ENCODE measurements at regions not wholly inside any gene's neighbourhood (a gene's known extent, or its start where the extent isn't known, plus 50 kb on each side); places are given as distances from the start of the nearest gene placed in this dataset.

DNA sequence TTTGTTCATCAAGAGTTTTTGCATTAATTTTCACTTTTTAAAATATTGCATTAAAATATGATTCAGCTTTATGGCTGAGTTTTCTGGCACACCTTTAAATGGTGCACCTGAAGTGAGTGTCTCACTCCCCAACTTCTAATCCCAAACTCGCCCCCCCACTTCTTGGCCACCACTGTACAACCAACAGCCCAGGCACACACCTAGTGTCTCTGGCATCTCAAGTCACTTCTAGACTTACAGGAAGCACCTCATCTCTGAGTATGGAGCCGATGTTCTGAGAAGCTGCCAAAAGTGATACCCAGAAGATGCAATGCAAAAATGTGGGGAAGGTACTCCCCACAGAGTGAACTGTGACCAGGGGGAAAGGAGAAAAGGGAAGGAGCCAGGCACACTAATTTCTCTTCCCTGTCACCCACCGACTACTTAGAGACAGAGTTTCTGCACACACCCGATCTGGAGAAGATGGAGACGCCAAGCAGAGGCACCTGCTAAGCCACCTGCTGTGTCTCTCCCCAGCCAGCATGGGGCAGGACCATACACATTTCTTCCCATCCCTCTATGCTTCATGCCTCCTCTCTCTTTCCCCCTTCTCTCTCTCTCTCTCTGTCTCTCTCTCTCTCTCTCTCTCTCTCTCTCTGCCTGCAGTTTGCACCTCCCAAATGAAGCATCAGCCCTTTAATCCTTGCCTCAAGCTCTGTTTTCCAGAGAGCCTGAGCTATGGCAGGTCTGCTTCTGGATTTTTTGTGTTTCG, 155.3 kb upstream of the ZNF507 start:
- FAIRE-seq, result no peak
- TF ChIP-seq POLR2A (IDR thresholded peaks at IDR 0.05; ENCODE audit: low read depth, low read length) (no peak), TAF1 (IDR thresholded peaks at IDR 0.05; ENCODE audit: borderline replicate concordance, low read depth, low read length) (no peak), POLR2AphosphoS5 (IDR thresholded peaks at IDR 0.05; ENCODE audit: low read depth, low read length) (no peak)

GRCh38 chr19:32191921-32192320, 153.5 kb upstream of the ZNF507 start:
- no peak for TF ChIP-seq POLR2AphosphoS5 (IDR thresholded peaks at IDR 0.05; ENCODE audit: low read depth, low read length)
- no peak for TF ChIP-seq TAF1 (IDR thresholded peaks at IDR 0.05; ENCODE audit: borderline replicate concordance, low read depth, low read length)
- TF ChIP-seq POLR2A (IDR thresholded peaks at IDR 0.05; ENCODE audit: low read depth, low read length), result no peak
- FAIRE-seq, result no peak
- DNase-seq (ENCODE audit: insufficient read length), result no peak

More for the DNA sequence above, 155.3 kb upstream of the ZNF507 start:
- DNase-seq (ENCODE audit: insufficient read length), result no peak

DNA sequence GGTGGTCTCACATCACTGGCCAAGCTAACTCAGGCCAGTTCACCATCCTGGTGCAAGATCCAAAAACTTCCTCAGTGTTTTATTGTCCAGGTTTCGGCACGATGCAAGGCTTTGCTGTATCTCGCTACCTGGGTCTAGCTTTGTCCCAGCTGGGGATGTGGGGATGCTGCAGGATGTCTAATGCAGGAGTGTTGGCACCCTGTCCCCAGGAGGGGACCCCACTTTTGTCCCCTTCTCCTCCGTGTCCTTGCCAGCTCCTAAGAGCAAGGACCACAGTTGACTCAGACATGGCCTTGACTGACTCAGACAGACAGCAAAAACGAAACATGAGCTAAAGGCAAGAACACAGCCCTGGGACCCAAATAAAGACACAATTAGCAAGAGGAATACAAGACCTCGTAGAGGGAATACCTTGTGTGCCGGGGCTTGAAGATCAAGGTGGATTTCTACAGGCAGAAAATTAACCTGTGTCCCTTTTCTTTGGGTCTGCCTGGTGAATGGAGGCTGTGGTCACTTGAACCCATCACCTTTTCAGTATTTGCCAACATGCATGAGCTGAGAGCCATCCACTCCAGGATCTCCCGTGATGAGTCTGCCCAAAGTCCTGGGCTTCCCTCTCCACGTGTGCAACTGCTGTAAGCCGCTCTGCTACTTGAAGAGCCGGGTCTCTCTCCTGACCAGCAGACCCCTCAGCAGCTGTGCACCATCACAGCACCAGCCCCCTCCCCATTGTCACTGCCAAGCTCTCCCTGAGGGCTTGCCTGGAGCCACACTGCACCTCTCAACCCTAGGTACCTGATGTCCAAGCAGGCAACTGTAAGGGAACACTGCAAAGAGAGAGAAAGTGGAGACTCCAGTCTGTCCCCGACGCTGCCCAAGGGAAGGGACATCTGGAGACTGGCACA, 149.5 kb upstream of the ZNF507 start:
- FAIRE-seq, result no peak
- TF ChIP-seq POLR2A (IDR thresholded peaks at IDR 0.05; ENCODE audit: low read depth, low read length), result no peak
- no peak for TF ChIP-seq TAF1 (IDR thresholded peaks at IDR 0.05; ENCODE audit: borderline replicate concordance, low read depth, low read length)
- no peak for TF ChIP-seq POLR2AphosphoS5 (IDR thresholded peaks at IDR 0.05; ENCODE audit: low read depth, low read length)
- no peak for DNase-seq (ENCODE audit: insufficient read length)

- TF ChIP-seq POLR2AphosphoS5 (IDR thresholded peaks at IDR 0.05; ENCODE audit: low read depth, low read length) (no peak), POLR2A (IDR thresholded peaks at IDR 0.05; ENCODE audit: low read depth, low read length) (no peak), TAF1 (IDR thresholded peaks at IDR 0.05; ENCODE audit: borderline replicate concordance, low read depth, low read length) (no peak)
- no peak for DNase-seq (ENCODE audit: insufficient read length)
- no peak for FAIRE-seq
These were observed 148.6 kb upstream of the ZNF507 start for GRCh38 chr19:32196690-32197420.

DNA sequence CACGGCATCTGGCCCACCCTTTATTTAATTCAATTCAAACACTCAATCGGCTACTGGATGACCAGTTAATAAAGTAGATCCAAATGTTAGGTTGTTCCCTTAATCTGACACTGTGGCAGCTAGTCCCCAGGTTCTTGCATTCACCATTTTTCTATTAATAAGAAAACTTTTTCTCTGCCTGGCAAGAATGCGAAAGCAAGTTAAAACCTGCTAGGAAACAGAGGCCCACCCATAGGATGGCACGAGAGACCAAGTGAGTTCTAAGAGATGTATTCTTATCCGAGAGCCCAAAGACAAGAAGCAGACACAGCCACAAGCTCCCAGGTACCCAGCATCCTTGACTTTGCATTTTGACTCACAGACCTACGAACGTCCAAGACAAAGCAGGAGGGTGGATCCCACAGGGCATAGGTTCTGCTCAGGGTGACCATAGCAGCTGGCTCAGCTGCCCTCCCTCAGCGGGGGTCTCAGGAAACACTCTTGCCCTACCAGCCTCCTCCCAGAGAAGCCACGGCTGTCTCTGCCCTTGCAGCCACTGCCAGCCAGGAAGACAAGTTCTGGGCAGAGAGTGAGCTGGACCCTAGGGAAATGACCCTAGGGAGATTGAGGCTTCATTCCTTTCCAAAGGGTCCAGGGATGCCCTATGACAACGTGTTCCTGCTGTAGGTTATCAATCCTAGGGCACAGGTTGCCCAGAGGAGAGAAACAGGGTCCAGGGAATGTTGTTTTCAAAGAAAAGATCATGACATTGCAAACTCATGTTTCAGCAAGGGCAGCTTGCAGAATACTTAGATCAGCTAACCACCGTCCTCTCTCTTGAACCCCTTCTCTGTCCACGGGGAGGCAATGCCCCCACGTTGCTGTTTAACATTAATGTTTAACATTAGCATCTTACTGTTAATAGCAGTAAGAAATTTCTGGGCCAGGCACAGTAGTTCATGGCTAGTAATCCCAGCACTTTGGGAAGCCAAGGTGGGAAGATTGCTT, 147.2 kb upstream of the ZNF507 start:
- DNase-seq (ENCODE audit: insufficient read length), result no peak
- FAIRE-seq, result no peak
- TF ChIP-seq POLR2A (IDR thresholded peaks at IDR 0.05; ENCODE audit: low read depth, low read length) (no peak), POLR2AphosphoS5 (IDR thresholded peaks at IDR 0.05; ENCODE audit: low read depth, low read length) (no peak), TAF1 (IDR thresholded peaks at IDR 0.05; ENCODE audit: borderline replicate concordance, low read depth, low read length) (no peak)

DNA sequence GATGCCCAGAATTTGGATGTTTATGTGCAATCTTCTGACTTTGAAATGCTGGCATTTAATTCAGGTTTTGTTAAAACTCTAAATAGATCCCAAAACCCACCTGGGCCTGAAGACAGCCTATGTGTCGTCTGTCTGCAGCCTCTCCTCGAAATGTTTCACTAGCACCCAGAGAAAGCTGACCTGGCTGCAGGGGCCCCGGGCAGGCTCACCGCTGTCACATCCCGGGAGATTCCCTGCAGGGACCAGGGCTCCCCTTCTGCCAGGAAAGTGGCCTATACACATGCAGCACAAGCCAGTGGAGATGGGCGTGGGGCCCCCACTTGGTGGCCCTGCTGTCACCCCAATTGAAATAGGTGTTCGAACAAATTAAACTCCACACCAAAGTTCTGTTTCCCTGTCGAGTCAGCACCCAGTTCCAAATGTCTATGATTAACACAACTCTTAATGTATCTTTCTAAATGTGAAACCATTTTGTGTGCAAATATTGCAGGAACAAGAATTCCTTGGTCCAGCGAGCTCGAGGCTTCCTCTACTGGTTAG, 145.8 kb upstream of the ZNF507 start:
- FAIRE-seq (no peak), DNase-seq (ENCODE audit: insufficient read length) (no peak)
- TF ChIP-seq POLR2AphosphoS5 (IDR thresholded peaks at IDR 0.05; ENCODE audit: low read depth, low read length) (no peak), POLR2A (IDR thresholded peaks at IDR 0.05; ENCODE audit: low read depth, low read length) (no peak), TAF1 (IDR thresholded peaks at IDR 0.05; ENCODE audit: borderline replicate concordance, low read depth, low read length) (no peak)

- no peak for FAIRE-seq
- TF ChIP-seq POLR2A (IDR thresholded peaks at IDR 0.05; ENCODE audit: low read depth, low read length) (no peak), POLR2AphosphoS5 (IDR thresholded peaks at IDR 0.05; ENCODE audit: low read depth, low read length) (no peak), TAF1 (IDR thresholded peaks at IDR 0.05; ENCODE audit: borderline replicate concordance, low read depth, low read length) (no peak)
- no peak for DNase-seq (ENCODE audit: insufficient read length)
These were observed 144.9 kb upstream of the ZNF507 start for GRCh38 chr19:32200312-32201038.

- DNase-seq (ENCODE audit: insufficient read length) (no peak), FAIRE-seq (no peak)
- no peak for TF ChIP-seq POLR2AphosphoS5 (IDR thresholded peaks at IDR 0.05; ENCODE audit: low read depth, low read length)
- no peak for TF ChIP-seq TAF1 (IDR thresholded peaks at IDR 0.05; ENCODE audit: borderline replicate concordance, low read depth, low read length)
- no peak for TF ChIP-seq POLR2A (IDR thresholded peaks at IDR 0.05; ENCODE audit: low read depth, low read length)
These were observed 144.2 kb upstream of the ZNF507 start for GRCh38 chr19:32201211-32201610.

DNA sequence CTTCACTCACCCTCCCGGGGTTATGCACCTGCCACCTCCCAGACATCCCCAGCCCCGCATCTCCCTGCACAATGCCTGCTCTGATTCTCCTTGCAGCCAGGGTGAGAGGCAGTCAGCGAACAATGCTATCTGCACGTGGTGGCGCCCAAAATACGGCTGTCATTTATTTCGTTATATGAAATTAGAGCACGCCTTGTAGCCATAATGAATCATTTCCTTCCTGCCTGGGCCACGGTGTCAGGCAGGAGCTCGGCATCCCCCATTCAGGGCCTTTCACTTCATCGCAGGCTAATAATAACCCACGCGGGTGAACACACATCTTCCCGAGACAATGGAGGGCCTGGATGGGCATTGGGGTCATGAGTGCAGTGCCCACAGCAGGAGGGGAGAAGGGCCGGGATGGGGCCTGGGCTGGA, 143.8 kb upstream of the ZNF507 start:
- TF ChIP-seq POLR2A (IDR thresholded peaks at IDR 0.05; ENCODE audit: low read depth, low read length) (no peak), TAF1 (IDR thresholded peaks at IDR 0.05; ENCODE audit: borderline replicate concordance, low read depth, low read length) (no peak), POLR2AphosphoS5 (IDR thresholded peaks at IDR 0.05; ENCODE audit: low read depth, low read length) (no peak)
- no peak for FAIRE-seq
- DNase-seq (ENCODE audit: insufficient read length), result no peak

Measured in GM12892 (cell line).